ENCODE measurements at regions not wholly inside any gene's neighbourhood (a gene's known extent, or its start where the extent isn't known, plus 50 kb on each side); places are given as distances from the start of the nearest gene placed in this dataset.
A peak's percentile ranks its signal among the peaks of the same experiment; 100 is the strongest.

DNA sequence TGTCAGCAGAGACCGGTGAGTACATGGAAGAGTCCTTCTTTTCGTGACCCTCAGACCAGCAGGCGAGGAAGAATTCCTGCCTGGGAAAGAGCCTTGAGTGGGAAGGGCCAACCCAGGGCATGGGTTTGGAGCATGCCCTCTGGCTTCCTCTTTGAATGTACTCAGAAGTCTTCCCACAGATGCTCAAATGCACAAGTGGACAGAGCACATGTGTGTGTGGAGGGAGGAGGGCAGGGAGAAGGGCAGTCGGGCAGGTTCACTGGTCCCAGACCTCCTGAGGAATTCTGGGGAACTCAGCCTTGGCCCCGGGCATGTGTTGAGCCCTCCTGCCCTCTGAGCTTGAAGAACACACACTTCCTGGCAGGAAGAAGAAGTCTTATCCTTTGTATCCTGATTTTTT, 63.2 kb upstream of the HELT start:
- H3K27me3 Mint-ChIP-seq (ENCODE audit: low read depth, poor library complexity) = peaks cover 17% of the 10 kb centered on the region
- TF ChIP-seq, protein P1, sequence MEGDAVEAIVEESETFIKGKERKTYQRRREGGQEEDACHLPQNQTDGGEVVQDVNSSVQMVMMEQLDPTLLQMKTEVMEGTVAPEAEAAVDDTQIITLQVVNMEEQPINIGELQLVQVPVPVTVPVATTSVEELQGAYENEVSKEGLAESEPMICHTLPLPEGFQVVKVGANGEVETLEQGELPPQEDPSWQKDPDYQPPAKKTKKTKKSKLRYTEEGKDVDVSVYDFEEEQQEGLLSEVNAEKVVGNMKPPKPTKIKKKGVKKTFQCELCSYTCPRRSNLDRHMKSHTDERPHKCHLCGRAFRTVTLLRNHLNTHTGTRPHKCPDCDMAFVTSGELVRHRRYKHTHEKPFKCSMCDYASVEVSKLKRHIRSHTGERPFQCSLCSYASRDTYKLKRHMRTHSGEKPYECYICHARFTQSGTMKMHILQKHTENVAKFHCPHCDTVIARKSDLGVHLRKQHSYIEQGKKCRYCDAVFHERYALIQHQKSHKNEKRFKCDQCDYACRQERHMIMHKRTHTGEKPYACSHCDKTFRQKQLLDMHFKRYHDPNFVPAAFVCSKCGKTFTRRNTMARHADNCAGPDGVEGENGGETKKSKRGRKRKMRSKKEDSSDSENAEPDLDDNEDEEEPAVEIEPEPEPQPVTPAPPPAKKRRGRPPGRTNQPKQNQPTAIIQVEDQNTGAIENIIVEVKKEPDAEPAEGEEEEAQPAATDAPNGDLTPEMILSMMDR (IDR thresholded peaks at IDR 0.05) = no peak
- peaks cover 26% of the 10 kb centered on the region for H3K4me1 Mint-ChIP-seq
- H3K27ac Mint-ChIP-seq = no peak overlapping the region
- H3K9me3 Mint-ChIP-seq = no peaks in the 10 kb centered on the region
- H3K4me3 Mint-ChIP-seq = no peak overlapping the region
- no peaks in the 10 kb centered on the region for H3K36me3 Mint-ChIP-seq (ENCODE audit: low read depth)
- DNase-seq = no peak

- Mint-ChIP-seq H3K4me1 (peaks cover 31% of the 10 kb centered on the region), H3K9me3 (no peaks in the 10 kb centered on the region), H3K27me3 (ENCODE audit: low read depth, poor library complexity) (peaks cover 17% of the 10 kb centered on the region), H3K27ac (no peak overlapping the region), H3K36me3 (ENCODE audit: low read depth) (no peaks in the 10 kb centered on the region), H3K4me3 (no peak overlapping the region)
- TF ChIP-seq, protein P1 (IDR thresholded peaks at IDR 0.05) = no peak
- DNase-seq = peak; percentile 24
Observed at GRCh38 chr4:184955636-184956035, 62.7 kb upstream of the HELT start.

DNA sequence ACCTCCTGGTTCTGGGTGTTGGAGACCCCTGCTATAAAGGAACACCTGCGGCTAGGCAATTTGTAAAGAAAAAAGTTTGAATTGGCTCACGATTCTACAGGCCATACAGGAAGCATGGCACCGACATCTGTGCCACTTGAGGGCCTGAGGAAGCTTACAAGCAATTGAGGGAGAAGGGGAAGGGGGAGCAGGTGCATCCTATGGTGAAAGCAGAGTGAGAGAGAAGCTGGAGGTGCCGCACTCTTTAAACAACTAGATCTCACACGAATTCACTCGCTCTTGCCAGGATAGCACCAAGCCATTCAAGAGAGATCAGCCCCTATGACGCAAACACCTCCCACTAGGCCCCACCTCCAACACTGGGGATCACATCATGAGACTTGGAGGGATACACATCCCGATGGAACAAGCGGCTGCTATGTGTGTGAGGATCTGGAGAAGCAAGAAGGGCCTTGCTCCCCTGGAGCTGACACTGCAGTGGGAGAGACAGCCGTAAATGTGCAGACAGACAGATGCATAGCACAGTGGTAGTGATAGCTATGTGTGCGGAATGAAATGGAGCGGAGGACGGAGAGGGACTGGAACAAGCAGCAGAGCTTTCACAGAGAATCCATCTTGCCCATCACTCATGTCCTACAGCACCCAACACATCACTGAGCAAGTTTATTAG, 60.7 kb upstream of the HELT start:
- DNase-seq = no peak
- Mint-ChIP-seq H3K9me3 (no peaks in the 10 kb centered on the region), H3K27me3 (ENCODE audit: low read depth, poor library complexity) (peaks cover 9% of the 10 kb centered on the region), H3K4me1 (peaks cover 36% of the 10 kb centered on the region), H3K27ac (peak overlapping the region; percentile 57), H3K4me3 (no peak overlapping the region), H3K36me3 (ENCODE audit: low read depth) (no peaks in the 10 kb centered on the region)
- TF ChIP-seq, protein P1 (IDR thresholded peaks at IDR 0.05) = no peak

- Mint-ChIP-seq H3K9me3 (no peaks in the 10 kb centered on the region), H3K4me1 (peaks cover 36% of the 10 kb centered on the region), H3K36me3 (ENCODE audit: low read depth) (no peaks in the 10 kb centered on the region), H3K27ac (no peak overlapping the region), H3K4me3 (no peak overlapping the region), H3K27me3 (ENCODE audit: low read depth, poor library complexity) (peaks cover 9% of the 10 kb centered on the region)
- TF ChIP-seq, protein P1 (IDR thresholded peaks at IDR 0.05) = no peak
- no peak for DNase-seq
Observed at GRCh38 chr4:184958127-184958922, 60.0 kb upstream of the HELT start.

- no peak overlapping the region for H3K4me3 Mint-ChIP-seq
- peaks cover 3% of the 10 kb centered on the region for H3K9me3 Mint-ChIP-seq
- no peaks in the 10 kb centered on the region for H3K36me3 Mint-ChIP-seq (ENCODE audit: low read depth)
Observed at GRCh38 chr4:184958923-184959210, 59.4 kb upstream of the HELT start.

More at GRCh38 chr4:184958923-184959210, 59.4 kb upstream of the HELT start:
- DNase-seq = no peak
- H3K4me1 Mint-ChIP-seq = peaks cover 36% of the 10 kb centered on the region
- peaks cover 9% of the 10 kb centered on the region for H3K27me3 Mint-ChIP-seq (ENCODE audit: low read depth, poor library complexity)
- H3K27ac Mint-ChIP-seq = no peak overlapping the region
- TF ChIP-seq, protein P1 (IDR thresholded peaks at IDR 0.05) = no peak

Data from nephron progenitor cell (in vitro differentiated cells).